DND-41 (cell line): ENCODE measurements at regions not wholly inside any gene's neighbourhood (a gene's known extent, or its start where the extent isn't known, plus 50 kb on each side); places are given as distances from the start of the nearest gene placed in this dataset.

Experiments
- ATAC-seq: fragments of 200-7000 bp; cut with Tn5 transposase; 3 replicates; pipeline ENCODE4 v1.9.1; 2021; ENCODE audit warnings: low read depth; ENCODE audit not compliant: insufficient read depth
- DNase-seq: peaks from one replicate; pipeline ENCODE4 v3.0.0-alpha.2; 2020
- H2AFZ ChIP-seq: 2 replicates; pipeline ENCODE4 v1.6.0; 2012; ENCODE audit warnings: low read depth, low read length
- H3K27ac ChIP-seq: 2 replicates; pipeline ENCODE4 v1.5.1; 2012; ENCODE audit warnings: low read length, inconsistent platforms
- H3K27me3 ChIP-seq: fragments of 200-600 bp; sonication (generic); 2 replicates; pipeline ENCODE4 v1.6.0; 2012; ENCODE audit warnings: low read length, mild to moderate bottlenecking, inconsistent platforms; ENCODE audit not compliant: insufficient read depth, poor library complexity
- H3K36me3 ChIP-seq: 2 replicates; pipeline ENCODE4 v1.5.1; 2012; ENCODE audit warnings: low read length, inconsistent platforms; ENCODE audit not compliant: insufficient read depth
- H3K4me1 ChIP-seq: 2 replicates; pipeline ENCODE4 v1.5.1; 2012; ENCODE audit warnings: mild to moderate bottlenecking, low read length; ENCODE audit not compliant: insufficient read depth
- H3K4me2 ChIP-seq: 2 replicates; pipeline ENCODE4 v1.6.0; 2012; ENCODE audit warnings: mild to moderate bottlenecking, moderate library complexity, low read length, inconsistent platforms; ENCODE audit not compliant: insufficient read depth
- H3K4me3 ChIP-seq, 2 experiments: fragments of 200-600 bp in 1 of 2; shearing (Covaris generic) in 1 of 2; 2 replicates each; pipeline ENCODE4 v1.5.1; 2012 to 2016; ENCODE audit warnings: inconsistent platforms in 2 of 2, low read length in 2 of 2, mild to moderate bottlenecking in 2 of 2, low read depth in 1 of 2, moderate library complexity in 1 of 2
- H3K79me2 ChIP-seq: 2 replicates; pipeline ENCODE4 v1.6.0; 2012; ENCODE audit warnings: low read length, inconsistent platforms; ENCODE audit not compliant: insufficient read depth
- H3K9ac ChIP-seq: 2 replicates; pipeline ENCODE4 v1.6.0; 2012; ENCODE audit warnings: low read depth, mild to moderate bottlenecking, inconsistent platforms, low read length, moderate library complexity
- H3K9me3 ChIP-seq: 2 replicates; pipeline ENCODE4 v1.5.1; 2012; ENCODE audit warnings: low read length, moderate library complexity, mild to moderate bottlenecking, inconsistent platforms; ENCODE audit not compliant: insufficient read depth, severe bottlenecking
- H4K20me1 ChIP-seq: 2 replicates; pipeline ENCODE4 v1.6.0; 2012; ENCODE audit warnings: low read length; ENCODE audit not compliant: insufficient read depth
- EZH2 ChIP-seq: IDR thresholded peaks from 3 replicates; pipeline ENCODE4 v1.6.1; 2012; ENCODE audit warnings: borderline replicate concordance, low read depth, mild to moderate bottlenecking, moderate library complexity, low read length, inconsistent platforms; ENCODE audit not compliant: severe bottlenecking
- TF ChIP-seq, protein P1 (sequence below): IDR thresholded peaks from 2 replicates; pipeline ENCODE4 v1.5.1; 2012; ENCODE audit warnings: borderline replicate concordance, low read length, moderate library complexity, mild to moderate bottlenecking; ENCODE audit not compliant: poor library complexity, severe bottlenecking; ENCODE audit errors: extremely low read depth

DNA sequence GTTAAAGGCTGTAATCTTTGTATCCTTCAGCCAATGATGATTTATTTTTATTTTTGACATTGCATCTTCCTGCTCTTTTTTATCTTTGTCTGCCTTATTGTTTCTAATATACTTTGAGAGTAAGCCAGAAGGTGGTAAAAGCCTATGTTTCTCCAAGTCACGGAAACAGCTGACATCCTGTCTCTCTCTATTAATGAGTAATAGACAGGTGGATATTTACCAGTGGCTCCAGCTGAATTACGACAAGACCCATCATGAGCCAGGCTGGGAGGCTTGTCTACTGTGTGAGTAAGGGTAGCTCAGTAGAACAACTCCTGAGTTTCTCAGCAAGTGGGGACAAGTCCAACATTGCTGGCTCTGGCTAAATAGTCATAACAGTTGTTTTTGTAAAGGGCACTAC, 166.6 kb downstream of the NDFIP2 start:
- no peaks in the 10 kb centered on the region for H3K36me3 ChIP-seq
- TF ChIP-seq, protein P1, sequence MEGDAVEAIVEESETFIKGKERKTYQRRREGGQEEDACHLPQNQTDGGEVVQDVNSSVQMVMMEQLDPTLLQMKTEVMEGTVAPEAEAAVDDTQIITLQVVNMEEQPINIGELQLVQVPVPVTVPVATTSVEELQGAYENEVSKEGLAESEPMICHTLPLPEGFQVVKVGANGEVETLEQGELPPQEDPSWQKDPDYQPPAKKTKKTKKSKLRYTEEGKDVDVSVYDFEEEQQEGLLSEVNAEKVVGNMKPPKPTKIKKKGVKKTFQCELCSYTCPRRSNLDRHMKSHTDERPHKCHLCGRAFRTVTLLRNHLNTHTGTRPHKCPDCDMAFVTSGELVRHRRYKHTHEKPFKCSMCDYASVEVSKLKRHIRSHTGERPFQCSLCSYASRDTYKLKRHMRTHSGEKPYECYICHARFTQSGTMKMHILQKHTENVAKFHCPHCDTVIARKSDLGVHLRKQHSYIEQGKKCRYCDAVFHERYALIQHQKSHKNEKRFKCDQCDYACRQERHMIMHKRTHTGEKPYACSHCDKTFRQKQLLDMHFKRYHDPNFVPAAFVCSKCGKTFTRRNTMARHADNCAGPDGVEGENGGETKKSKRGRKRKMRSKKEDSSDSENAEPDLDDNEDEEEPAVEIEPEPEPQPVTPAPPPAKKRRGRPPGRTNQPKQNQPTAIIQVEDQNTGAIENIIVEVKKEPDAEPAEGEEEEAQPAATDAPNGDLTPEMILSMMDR = no peak
- TF ChIP-seq EZH2 = no peak
- H3K27me3 ChIP-seq = peaks cover 11% of the 10 kb centered on the region
- no peak overlapping the region for H3K27ac ChIP-seq
- H3K9me3 ChIP-seq = no peaks in the 10 kb centered on the region
- DNase-seq (no peak), ATAC-seq (no peak)
- no peaks in the 10 kb centered on the region for H3K4me1 ChIP-seq
- no peak overlapping the region for H3K9ac ChIP-seq
- no peak overlapping the region for H3K4me3 ChIP-seq
- H2AFZ ChIP-seq = no peak overlapping the region
- H3K79me2 ChIP-seq = no peaks in the 10 kb centered on the region
- H3K4me2 ChIP-seq = no peak overlapping the region
- no peaks in the 10 kb centered on the region for H4K20me1 ChIP-seq

DNA sequence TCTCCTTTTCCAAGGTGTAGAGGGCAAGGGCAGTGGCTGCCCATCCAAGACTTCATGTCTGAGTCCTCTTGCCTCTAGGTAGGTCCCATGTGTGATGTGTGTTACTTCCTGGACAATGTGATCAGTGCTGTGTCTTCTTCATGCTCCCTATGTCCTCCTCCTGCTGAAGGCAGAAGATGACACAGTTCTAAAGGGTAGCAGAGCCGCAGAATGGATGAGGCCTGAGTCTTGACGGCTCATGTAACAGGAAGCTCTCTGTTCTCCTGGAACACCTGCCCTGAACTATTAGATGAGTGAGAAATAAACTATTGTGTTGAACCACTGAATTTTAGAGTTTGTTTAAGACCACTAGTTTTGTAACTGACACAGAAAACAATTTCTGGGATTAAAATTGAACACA, 165.9 kb downstream of the NDFIP2 start:
- H3K36me3 ChIP-seq = no peaks in the 10 kb centered on the region
- H3K79me2 ChIP-seq = no peaks in the 10 kb centered on the region
- peaks cover 11% of the 10 kb centered on the region for H3K27me3 ChIP-seq
- H3K4me2 ChIP-seq = no peak overlapping the region
- no peak for ATAC-seq
- no peak overlapping the region for H3K9ac ChIP-seq
- no peaks in the 10 kb centered on the region for H4K20me1 ChIP-seq
- H3K4me3 ChIP-seq = no peak overlapping the region
- no peak overlapping the region for H3K27ac ChIP-seq
- H3K9me3 ChIP-seq = no peaks in the 10 kb centered on the region
- no peak for DNase-seq
- no peak overlapping the region for H2AFZ ChIP-seq
- TF ChIP-seq, protein P1 = no peak
- no peak for TF ChIP-seq EZH2
- no peaks in the 10 kb centered on the region for H3K4me1 ChIP-seq

- TF ChIP-seq, protein P1 = no peak
- TF ChIP-seq EZH2 = no peak
- ATAC-seq (no peak), DNase-seq (no peak)
- Histone ChIP-seq H3K27ac (no peak overlapping the region), H3K4me2 (no peak overlapping the region), H4K20me1 (no peaks in the 10 kb centered on the region), H3K9me3 (no peaks in the 10 kb centered on the region), H2AFZ (no peak overlapping the region), H3K4me1 (no peaks in the 10 kb centered on the region), H3K36me3 (no peaks in the 10 kb centered on the region), H3K79me2 (no peaks in the 10 kb centered on the region), H3K4me3 (no peak overlapping the region), H3K9ac (no peak overlapping the region), H3K27me3 (peaks cover 11% of the 10 kb centered on the region)
Observed at GRCh38 chr13:79645569-79645968, 164.6 kb downstream of the NDFIP2 start.

DNA sequence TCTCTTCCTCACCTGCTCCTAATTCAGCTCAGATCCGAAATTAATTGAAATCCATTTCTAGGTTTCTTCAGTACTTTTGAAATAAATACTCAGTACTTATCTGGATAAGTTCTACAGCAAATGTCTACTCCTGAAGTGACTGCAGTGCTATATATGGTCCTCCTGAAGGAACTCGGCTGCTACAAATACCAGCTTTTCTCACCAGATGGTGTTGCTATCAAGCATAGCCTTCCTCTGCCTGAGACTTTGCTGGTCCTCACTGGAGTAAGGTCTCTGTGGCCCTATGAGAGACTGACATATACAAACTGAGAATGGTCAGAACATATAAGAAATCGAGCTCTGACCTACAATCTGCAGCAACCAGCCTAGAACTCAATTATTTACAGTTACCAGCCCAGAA, 161.6 kb downstream of the NDFIP2 start:
- no peak for ATAC-seq
- Histone ChIP-seq H3K9me3 (no peaks in the 10 kb centered on the region), H3K36me3 (no peaks in the 10 kb centered on the region), H3K4me3 (no peak overlapping the region), H2AFZ (no peak overlapping the region), H3K9ac (no peak overlapping the region), H4K20me1 (no peaks in the 10 kb centered on the region), H3K4me1 (no peaks in the 10 kb centered on the region), H3K27me3 (peaks cover 7% of the 10 kb centered on the region), H3K27ac (no peak overlapping the region), H3K4me2 (no peak overlapping the region), H3K79me2 (no peaks in the 10 kb centered on the region)
- no peak for DNase-seq
- TF ChIP-seq, protein P1 = no peak
- no peak for TF ChIP-seq EZH2
